Stimulated activated naive CD8-positive, alpha-beta T cell treated with anti-CD3 and anti-CD28 coated beads, Interleukin-15, amount 100 ng/mL, for 72 hours (primary cell): ENCODE measurements at regions not wholly inside any gene's neighbourhood (a gene's known extent, or its start where the extent isn't known, plus 50 kb on each side); places are given as distances from the start of the nearest gene placed in this dataset.
"Not testable (repeated sequence)": the region's sequence is repeated elsewhere in the genome, so short reads cannot be mapped to it uniquely, and the experiment has no call there.

Experiments used
- ATAC-seq: fragments of 150-1000 bp; cut with Tn5 transposase; 2 replicates; pipeline ENCODE4 v1.10.0; 2021; ENCODE audit warnings: mild to moderate bottlenecking, moderate library complexity
- DNase-seq, 2 donors: peaks; one replicate each; pipeline ENCODE4 v3.0.0; 2021 to 2022
- H3K27ac Mint-ChIP-seq, 2 donors: one replicate each; pipeline ENCODE4 v1.8.0; 2022; ENCODE audit warnings: mild to moderate bottlenecking in 2 of 2, mixed read lengths in 2 of 2, moderate library complexity in 2 of 2
- H3K27me3 Mint-ChIP-seq: one replicate; pipeline ENCODE4 v1.8.0; 2022; ENCODE audit warnings: mixed read lengths
- H3K4me1 Mint-ChIP-seq: one replicate; pipeline ENCODE4 v1.8.0; 2022; ENCODE audit warnings: mild to moderate bottlenecking, mixed read lengths
- H3K4me3 Mint-ChIP-seq, 2 donors: one replicate each; pipeline ENCODE4 v1.8.0; 2022; ENCODE audit warnings: mild to moderate bottlenecking in 2 of 2, mixed read lengths in 2 of 2, moderate library complexity in 1 of 2
- H3K9me3 Mint-ChIP-seq, 2 donors: one replicate each; pipeline ENCODE4 v1.8.0; 2022; ENCODE audit warnings: mixed read lengths in 2 of 2

- no peaks in the 10 kb centered on the region for H3K4me1 Mint-ChIP-seq
- no peaks in the 10 kb centered on the region for H3K9me3 Mint-ChIP-seq
- DNase-seq (no peak), ATAC-seq (no peak)
- no peak overlapping the region for H3K4me3 Mint-ChIP-seq
- H3K27ac Mint-ChIP-seq = no peak overlapping the region
- H3K27me3 Mint-ChIP-seq = no peaks in the 10 kb centered on the region
Observed at GRCh38 chr21:15616864-15617574, 112.8 kb upstream of the USP25 start.

- Mint-ChIP-seq H3K4me3 (no peak overlapping the region), H3K27ac (no peak overlapping the region), H3K4me1 (no peaks in the 10 kb centered on the region), H3K27me3 (no peaks in the 10 kb centered on the region), H3K9me3 (no peaks in the 10 kb centered on the region)
- ATAC-seq (no peak), DNase-seq (no peak)
Observed at GRCh38 chr21:15617964-15618363, 111.8 kb upstream of the USP25 start.

GRCh38 chr21:15620892-15621291 is 108.9 kb upstream of the USP25 start:
- Mint-ChIP-seq H3K4me1 (no peaks in the 10 kb centered on the region), H3K27me3 (no peaks in the 10 kb centered on the region), H3K4me3 (no peak overlapping the region), H3K9me3 (no peaks in the 10 kb centered on the region), H3K27ac (no peak overlapping the region)
- ATAC-seq (no peak), DNase-seq (no peak)

- no peaks in the 10 kb centered on the region for H3K27me3 Mint-ChIP-seq
- H3K4me3 Mint-ChIP-seq = no peak overlapping the region
- H3K27ac Mint-ChIP-seq = no peak overlapping the region
- DNase-seq = no peak
- no peak for ATAC-seq
- H3K4me1 Mint-ChIP-seq = no peaks in the 10 kb centered on the region
- no peaks in the 10 kb centered on the region for H3K9me3 Mint-ChIP-seq
Observed at GRCh38 chr21:15624646-15625045, 105.1 kb upstream of the USP25 start.

GRCh38 chr21:15625363-15625762 is 104.4 kb upstream of the USP25 start:
- Mint-ChIP-seq H3K27me3 (no peaks in the 10 kb centered on the region), H3K4me1 (no peaks in the 10 kb centered on the region), H3K27ac (no peak overlapping the region), H3K4me3 (no peak overlapping the region), H3K9me3 (no peaks in the 10 kb centered on the region)
- ATAC-seq (no peak), DNase-seq (no peak)

- H3K27ac Mint-ChIP-seq = no peak overlapping the region
- ATAC-seq (no peak), DNase-seq (no peak)
- no peak overlapping the region for H3K4me3 Mint-ChIP-seq
- H3K27me3 Mint-ChIP-seq = no peaks in the 10 kb centered on the region
- H3K4me1 Mint-ChIP-seq = no peaks in the 10 kb centered on the region
- no peaks in the 10 kb centered on the region for H3K9me3 Mint-ChIP-seq
Observed at GRCh38 chr21:15626031-15626430, 103.8 kb upstream of the USP25 start.

GRCh38 chr21:15627011-15627410 is 102.8 kb upstream of the USP25 start:
- Mint-ChIP-seq H3K4me1 (no peaks in the 10 kb centered on the region), H3K4me3 (no peak overlapping the region), H3K27me3 (no peaks in the 10 kb centered on the region), H3K9me3 (no peaks in the 10 kb centered on the region), H3K27ac (no peak overlapping the region)
- DNase-seq (no peak), ATAC-seq (no peak)

- H3K27ac Mint-ChIP-seq = no peak overlapping the region
- H3K9me3 Mint-ChIP-seq = no peaks in the 10 kb centered on the region
- DNase-seq (no peak), ATAC-seq (no peak)
- H3K27me3 Mint-ChIP-seq = no peaks in the 10 kb centered on the region
- no peak overlapping the region for H3K4me3 Mint-ChIP-seq
- H3K4me1 Mint-ChIP-seq = no peaks in the 10 kb centered on the region
Observed at GRCh38 chr21:15627823-15628222, 102.0 kb upstream of the USP25 start.

- Mint-ChIP-seq H3K4me3 (no peak overlapping the region), H3K4me1 (no peaks in the 10 kb centered on the region), H3K9me3 (peaks cover 0 to 10% of the 10 kb centered on the region in 2 donors), H3K27ac (no peak overlapping the region), H3K27me3 (no peaks in the 10 kb centered on the region)
- ATAC-seq = no peak
- DNase-seq = no peak
Observed at GRCh38 chr21:15631342-15631741, 98.4 kb upstream of the USP25 start.

GRCh38 chr21:15634541-15634940 is 95.2 kb upstream of the USP25 start:
- not testable (repeated sequence) for H3K4me3 Mint-ChIP-seq, DNase-seq, H3K4me1 Mint-ChIP-seq, H3K27ac Mint-ChIP-seq, H3K27me3 Mint-ChIP-seq, H3K9me3 Mint-ChIP-seq, ATAC-seq

GRCh38 chr21:15638856-15639549 is 90.8 kb upstream of the USP25 start:
- Mint-ChIP-seq H3K4me1 (no peaks in the 10 kb centered on the region), H3K27ac (no peak overlapping the region), H3K4me3 (no peak overlapping the region), H3K27me3 (no peaks in the 10 kb centered on the region), H3K9me3 (peaks cover 0 to 10% of the 10 kb centered on the region in 2 donors)
- ATAC-seq = no peak
- DNase-seq = no peak

GRCh38 chr21:15640113-15640512 is 89.7 kb upstream of the USP25 start:
- not testable (repeated sequence) for H3K27me3 Mint-ChIP-seq, H3K9me3 Mint-ChIP-seq, ATAC-seq, H3K27ac Mint-ChIP-seq, DNase-seq, H3K4me1 Mint-ChIP-seq, H3K4me3 Mint-ChIP-seq

- H3K27ac Mint-ChIP-seq = no peak overlapping the region
- ATAC-seq (no peak), DNase-seq (no peak)
- H3K4me1 Mint-ChIP-seq = no peaks in the 10 kb centered on the region
- no peaks in the 10 kb centered on the region for H3K9me3 Mint-ChIP-seq
- H3K4me3 Mint-ChIP-seq = no peak overlapping the region
- H3K27me3 Mint-ChIP-seq = no peaks in the 10 kb centered on the region
Observed at GRCh38 chr21:15644489-15644888, 85.3 kb upstream of the USP25 start.

- no peaks in the 10 kb centered on the region for H3K9me3 Mint-ChIP-seq
- H3K27ac Mint-ChIP-seq = no peak overlapping the region
- ATAC-seq (no peak), DNase-seq (no peak)
- no peak overlapping the region for H3K4me3 Mint-ChIP-seq
- no peaks in the 10 kb centered on the region for H3K4me1 Mint-ChIP-seq
- no peaks in the 10 kb centered on the region for H3K27me3 Mint-ChIP-seq
Observed at GRCh38 chr21:15645830-15646229, 84.0 kb upstream of the USP25 start.

- H3K27me3 Mint-ChIP-seq = no peaks in the 10 kb centered on the region
- DNase-seq = no peak
- H3K27ac Mint-ChIP-seq = no peak overlapping the region
- no peaks in the 10 kb centered on the region for H3K4me1 Mint-ChIP-seq
- H3K9me3 Mint-ChIP-seq = no peaks in the 10 kb centered on the region
- ATAC-seq = no peak
- no peak overlapping the region for H3K4me3 Mint-ChIP-seq
Observed at GRCh38 chr21:15650735-15651134, 79.0 kb upstream of the USP25 start.

- ATAC-seq (no peak), DNase-seq (no peak)
- Mint-ChIP-seq H3K27ac (no peak overlapping the region), H3K4me1 (no peaks in the 10 kb centered on the region), H3K9me3 (no peaks in the 10 kb centered on the region), H3K27me3 (no peaks in the 10 kb centered on the region), H3K4me3 (no peak overlapping the region)
Observed at GRCh38 chr21:15651172-15651571, 78.6 kb upstream of the USP25 start.

GRCh38 chr21:15653710-15654109 is 76.1 kb upstream of the USP25 start:
- Mint-ChIP-seq H3K9me3 (no peaks in the 10 kb centered on the region), H3K4me3 (no peak overlapping the region), H3K27me3 (no peaks in the 10 kb centered on the region), H3K4me1 (no peaks in the 10 kb centered on the region), H3K27ac (no peak overlapping the region)
- no peak for ATAC-seq
- DNase-seq = no peak
